D721Med (cell line): ENCODE measurements at regions not wholly inside any gene's neighbourhood (a gene's known extent, or its start where the extent isn't known, plus 50 kb on each side); places are given as distances from the start of the nearest gene placed in this dataset.

ENCODE experiments used
- DNase-seq: peaks from one replicate; pipeline ENCODE4 v3.0.0; 2011; ENCODE audit warnings: low spot score; ENCODE audit not compliant: insufficient read length
- FAIRE-seq: peaks from 2 replicates; lab custom pipeline; 2011; peaks lifted over from hg19 to GRCh38; lab: Jason Lieb, UNC
- TF ChIP-seq, protein P1 (sequence below): IDR thresholded peaks from 2 replicates; pipeline ENCODE4 v1.5.1; 2012; ENCODE audit warnings: mild to moderate bottlenecking, control low read depth; ENCODE audit not compliant: insufficient read depth; ENCODE audit errors: missing control alignments

DNA sequence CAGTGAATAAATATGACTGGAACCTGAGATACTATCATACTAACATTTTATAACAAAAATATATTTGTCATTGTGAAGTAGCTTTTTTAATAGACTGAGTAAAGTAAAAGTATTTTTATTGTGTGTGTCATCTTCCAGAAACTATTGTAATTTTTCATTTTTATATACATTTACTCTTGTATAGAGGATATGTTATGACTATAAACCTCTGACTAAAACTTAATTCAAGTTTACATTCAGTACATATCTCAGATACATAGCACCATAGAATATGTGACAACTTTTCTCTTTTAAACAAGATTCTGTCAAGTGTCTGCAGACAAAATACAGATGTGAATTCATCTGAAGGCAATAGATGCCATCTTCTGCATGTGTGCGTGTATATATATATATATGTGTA is 704.3 kb downstream of the SLITRK1 start:
- TF ChIP-seq, protein P1, sequence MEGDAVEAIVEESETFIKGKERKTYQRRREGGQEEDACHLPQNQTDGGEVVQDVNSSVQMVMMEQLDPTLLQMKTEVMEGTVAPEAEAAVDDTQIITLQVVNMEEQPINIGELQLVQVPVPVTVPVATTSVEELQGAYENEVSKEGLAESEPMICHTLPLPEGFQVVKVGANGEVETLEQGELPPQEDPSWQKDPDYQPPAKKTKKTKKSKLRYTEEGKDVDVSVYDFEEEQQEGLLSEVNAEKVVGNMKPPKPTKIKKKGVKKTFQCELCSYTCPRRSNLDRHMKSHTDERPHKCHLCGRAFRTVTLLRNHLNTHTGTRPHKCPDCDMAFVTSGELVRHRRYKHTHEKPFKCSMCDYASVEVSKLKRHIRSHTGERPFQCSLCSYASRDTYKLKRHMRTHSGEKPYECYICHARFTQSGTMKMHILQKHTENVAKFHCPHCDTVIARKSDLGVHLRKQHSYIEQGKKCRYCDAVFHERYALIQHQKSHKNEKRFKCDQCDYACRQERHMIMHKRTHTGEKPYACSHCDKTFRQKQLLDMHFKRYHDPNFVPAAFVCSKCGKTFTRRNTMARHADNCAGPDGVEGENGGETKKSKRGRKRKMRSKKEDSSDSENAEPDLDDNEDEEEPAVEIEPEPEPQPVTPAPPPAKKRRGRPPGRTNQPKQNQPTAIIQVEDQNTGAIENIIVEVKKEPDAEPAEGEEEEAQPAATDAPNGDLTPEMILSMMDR, result no peak
- no peak for FAIRE-seq
- no peak for DNase-seq

DNA sequence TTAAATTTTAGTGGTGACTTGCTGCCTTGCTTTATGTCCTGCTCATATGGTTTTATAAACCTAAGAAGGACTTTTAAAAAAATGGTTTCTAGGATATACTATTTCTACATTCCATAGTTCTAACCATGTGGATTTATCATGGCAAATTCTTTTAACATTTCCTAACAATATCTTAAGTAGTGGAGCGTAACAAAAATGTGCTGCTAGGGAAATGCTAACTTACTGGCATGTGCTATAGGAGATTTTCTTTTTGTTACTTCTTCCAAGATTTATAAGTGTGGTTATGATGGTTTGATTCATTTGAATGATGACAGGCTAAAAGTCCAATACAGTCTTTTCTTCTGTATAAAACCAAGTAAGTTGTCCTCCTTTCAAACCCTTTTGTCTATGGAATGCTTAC is 713.7 kb downstream of the SLITRK1 start:
- FAIRE-seq, result no peak
- no peak for DNase-seq
- TF ChIP-seq, protein P1, result no peak

DNA sequence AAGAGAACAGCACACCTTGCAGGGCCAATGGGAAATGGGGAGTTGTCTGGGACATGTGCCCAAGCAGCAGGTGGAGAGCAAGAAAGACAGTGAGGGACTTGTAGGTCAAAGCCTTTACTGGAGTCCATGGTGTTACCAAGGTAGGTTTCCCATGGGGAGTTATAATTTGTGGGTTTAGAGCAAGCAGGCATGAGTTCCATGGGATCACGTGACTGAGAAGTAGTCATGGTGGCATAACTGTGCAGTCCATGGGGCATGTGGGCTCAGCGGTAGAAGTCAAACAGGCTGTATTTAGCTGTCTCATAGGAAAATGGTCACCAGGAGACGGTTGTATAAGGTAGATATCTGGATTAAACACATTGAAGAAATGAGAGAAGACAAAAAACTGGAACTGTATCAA is 715.1 kb downstream of the SLITRK1 start:
- TF ChIP-seq, protein P1, result no peak
- DNase-seq (no peak), FAIRE-seq (no peak)

DNA sequence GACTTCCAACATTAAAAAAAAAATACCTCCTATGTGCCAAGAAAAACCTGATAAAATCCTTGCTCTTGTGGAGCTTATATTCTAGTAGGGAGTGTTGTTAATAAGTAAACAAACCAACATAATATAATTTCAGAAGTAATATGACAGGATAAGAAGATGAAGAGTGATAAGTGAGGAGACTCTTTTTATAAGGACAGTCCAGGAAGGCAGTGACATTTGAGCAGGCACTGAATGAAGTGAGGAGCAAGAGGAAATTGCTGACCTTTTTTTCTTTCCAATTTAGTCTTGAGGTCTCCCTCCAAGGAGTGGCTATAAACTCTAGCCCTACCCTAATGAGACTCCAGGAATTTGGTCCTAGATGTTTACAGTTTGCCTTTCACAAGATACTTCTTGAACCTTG is 715.7 kb downstream of the SLITRK1 start:
- FAIRE-seq (no peak), DNase-seq (no peak)
- TF ChIP-seq, protein P1, result no peak

DNA sequence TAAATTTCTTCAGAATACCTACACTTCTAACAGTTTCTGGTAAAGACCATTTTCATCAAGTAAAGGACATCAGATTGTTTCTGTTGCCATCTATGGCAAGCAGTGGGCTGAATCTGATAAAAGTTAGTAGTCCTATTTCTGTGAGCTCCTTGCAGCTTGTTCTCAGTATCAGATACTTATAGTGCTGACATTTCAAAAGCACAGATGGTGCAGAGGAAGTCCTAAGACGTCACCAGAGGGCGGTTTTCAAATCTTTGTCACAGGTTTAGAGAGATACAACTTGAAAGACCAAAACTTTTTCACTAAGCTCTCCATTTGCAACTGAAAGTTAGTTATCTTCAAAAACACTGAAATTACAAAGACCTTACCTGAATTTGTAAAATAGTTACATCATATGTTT is 719.8 kb downstream of the SLITRK1 start:
- FAIRE-seq (no peak), DNase-seq (no peak)
- TF ChIP-seq, protein P1, result no peak

DNA sequence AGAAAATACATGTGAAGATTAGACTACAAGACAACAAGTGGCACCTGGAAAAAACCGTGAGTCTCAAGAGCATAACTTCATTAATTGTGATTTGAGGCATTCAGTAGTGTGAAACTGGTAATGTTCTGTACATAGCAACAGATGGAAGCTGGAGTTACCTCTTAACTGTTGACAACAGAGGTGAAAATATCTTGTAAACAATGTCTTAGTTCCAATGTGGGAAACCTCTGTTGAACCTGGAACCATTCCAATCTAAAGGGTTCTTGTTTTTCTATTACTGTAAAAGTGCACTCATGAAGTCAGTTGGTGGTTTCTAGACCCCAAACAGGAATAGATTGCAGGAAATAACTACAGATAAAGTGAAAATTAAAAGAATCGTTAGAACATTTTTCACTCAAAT is 728.4 kb downstream of the SLITRK1 start:
- TF ChIP-seq, protein P1, result no peak
- FAIRE-seq, result no peak
- no peak for DNase-seq

DNA sequence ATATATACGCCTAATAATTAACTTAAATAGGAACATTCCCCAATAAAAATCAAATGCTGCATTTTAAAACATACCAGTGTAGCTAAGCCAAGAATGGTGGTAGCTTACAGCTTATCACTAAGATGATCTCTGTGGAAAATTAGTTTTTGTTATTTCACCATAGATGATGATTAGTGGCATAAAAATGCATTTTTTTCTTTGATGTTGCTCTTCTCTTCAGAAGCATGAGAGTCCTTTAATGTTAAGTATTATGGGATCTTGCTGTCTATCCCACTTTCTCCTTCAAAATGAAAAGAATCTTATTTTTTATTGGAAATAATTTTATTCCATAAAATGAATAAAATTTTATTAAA is 731.0 kb downstream of the SLITRK1 start:
- FAIRE-seq, result no peak
- TF ChIP-seq, protein P1, result no peak
- no peak for DNase-seq
